H1 (cell line): ENCODE measurements at regions not wholly inside any gene's neighbourhood (a gene's known extent, or its start where the extent isn't known, plus 50 kb on each side); places are given as distances from the start of the nearest gene placed in this dataset.

Experiments used
- CTCF ChIA-PET: fragments of 300-600 bp; sonication (Branson Sonifier 250); formaldehyde crosslinking; loops from one replicate; lab custom pipeline; 2021; ENCODE audit not compliant: partially characterized antibody; lab: Charles Lee
- POLR2A ChIA-PET: fragments of 300-600 bp; sonication (Branson Sonifier 250); formaldehyde crosslinking; loops from one replicate; lab custom pipeline; 2021; ENCODE audit warnings: inconsistent platforms; ENCODE audit not compliant: partially characterized antibody; lab: Charles Lee
- DNase-seq, 2 experiments: peaks; one replicate each; pipeline versions ENCODE4 v3.0.0 to v3.0.0-alpha.2; 2010 to 2022; ENCODE audit warnings: low spot score in 2 of 2, low read depth in 1 of 2, mixed read lengths in 1 of 2
- FAIRE-seq: peaks from 2 replicates; lab custom pipeline; 2011; peaks lifted over from hg19 to GRCh38; lab: Jason Lieb, UNC
- H2AFZ ChIP-seq: 2 replicates; pipeline ENCODE4 v1.8.1; 2012; ENCODE audit warnings: low read length, inconsistent platforms
- H2AK5ac ChIP-seq: 2 replicates; pipeline ENCODE4 v1.6.1; 2013; ENCODE audit warnings: low read depth, low read length
- H2BK120ac ChIP-seq: replicated peaks from 2 replicates; pipeline ENCODE3; 2013; ENCODE audit warnings: low read depth, low read length, inconsistent platforms
- H2BK12ac ChIP-seq: 2 replicates; pipeline ENCODE4 v1.6.1; 2013; ENCODE audit warnings: low read depth, low read length
- H2BK15ac ChIP-seq: 2 replicates; pipeline ENCODE4 v1.6.1; 2013; ENCODE audit warnings: low read length
- H2BK20ac ChIP-seq: 2 replicates; pipeline ENCODE4 v1.6.1; 2013; ENCODE audit warnings: low read length
- H2BK5ac ChIP-seq: 2 replicates; pipeline ENCODE4 v1.6.1; 2013; ENCODE audit warnings: low read depth, low read length
- H3K14ac ChIP-seq: 2 replicates; pipeline ENCODE4 v1.6.1; 2013; ENCODE audit warnings: inconsistent platforms; ENCODE audit not compliant: insufficient read length
- H3K18ac ChIP-seq: 2 replicates; pipeline ENCODE4 v1.6.1; 2013; ENCODE audit warnings: low read length; ENCODE audit errors: extremely low read depth
- H3K23ac ChIP-seq: 2 replicates; pipeline ENCODE4 v1.6.1; 2013; ENCODE audit warnings: inconsistent platforms; ENCODE audit not compliant: insufficient read length
- H3K23me2 ChIP-seq: 2 replicates; pipeline ENCODE4 v1.6.1; 2013; ENCODE audit warnings: low read depth, low read length
- H3K27ac ChIP-seq: 2 replicates; pipeline ENCODE4 v1.6.1; 2011; ENCODE audit warnings: low read depth, low read length, inconsistent platforms
- H3K27me3 ChIP-seq, 4 experiments: replicated peaks in 1 of 4; 1 replicate in 1 of 4; 2 replicates in 3 of 4; pipeline versions ENCODE4 v1.6.1 to v1.8.1; 2011 to 2013; ENCODE audit warnings: low read length in 3 of 4, mild to moderate bottlenecking in 3 of 4, inconsistent platforms in 2 of 4, mixed read lengths in 2 of 4, moderate library complexity in 1 of 4; ENCODE audit not compliant: control insufficient read depth in 3 of 4, insufficient read depth in 3 of 4; ENCODE audit errors: extremely low read depth in 1 of 4
- H3K36me3 ChIP-seq, 4 experiments: 2 replicates each; pipeline versions ENCODE4 v1.6.1 to v1.8.1; 2011 to 2013; ENCODE audit warnings: mild to moderate bottlenecking in 4 of 4, low read length in 3 of 4, moderate library complexity in 2 of 4, control low read depth in 1 of 4, inconsistent platforms in 1 of 4; ENCODE audit not compliant: insufficient read depth in 4 of 4, control insufficient read depth in 2 of 4
- H3K4ac ChIP-seq: replicated peaks from 2 replicates; pipeline ENCODE3; 2013; ENCODE audit warnings: low read length, low read depth, mixed read lengths, inconsistent platforms; ENCODE audit not compliant: insufficient read length
- H3K4me1 ChIP-seq, 4 experiments: replicated peaks in 1 of 4; 1 replicate in 1 of 4; 2 replicates in 3 of 4; pipeline versions ENCODE4 v1.6.1 to v1.8.1; 2011 to 2013; ENCODE audit warnings: low read length in 3 of 4, inconsistent platforms in 2 of 4, mixed read lengths in 1 of 4; ENCODE audit not compliant: insufficient read depth in 4 of 4, control insufficient read depth in 3 of 4
- H3K4me2 ChIP-seq, 2 experiments: 2 replicates each; pipeline versions ENCODE4 v1.6.1 to v1.8.1; 2011 to 2013; ENCODE audit warnings: low read depth in 2 of 2, low read length in 2 of 2, control low read depth in 1 of 2, inconsistent platforms in 1 of 2, mild to moderate bottlenecking in 1 of 2; ENCODE audit not compliant: insufficient read depth in 1 of 2
- H3K4me3 ChIP-seq, 4 experiments: fragments of 200-600, 300-600 bp in 1 of 4; sonication (generic), shearing (Covaris generic), sonication (Bioruptor Twin) in 1 of 4; 2 replicates each; pipeline versions ENCODE4 v1.5.1 to v1.8.1; 2011 to 2016; ENCODE audit warnings: low read length in 4 of 4, low read depth in 3 of 4, control low read depth in 2 of 4, inconsistent platforms in 2 of 4, mild to moderate bottlenecking in 2 of 4, mixed read lengths in 1 of 4, moderate library complexity in 1 of 4; ENCODE audit not compliant: insufficient read depth in 2 of 4; ENCODE audit errors: extremely low read depth in 1 of 4
- H3K56ac ChIP-seq: replicated peaks from 2 replicates; pipeline ENCODE3; 2013; ENCODE audit warnings: low read depth, mild to moderate bottlenecking, mixed read lengths, low read length, inconsistent platforms; ENCODE audit not compliant: insufficient read length
- H3K79me1 ChIP-seq: 2 replicates; pipeline ENCODE4 v1.6.1; 2013; ENCODE audit warnings: low read depth, low read length, control low read depth
- H3K79me2 ChIP-seq, 2 experiments: 2 replicates each; pipeline versions ENCODE4 v1.6.1 to v1.8.1; 2012 to 2013; ENCODE audit warnings: low read length in 2 of 2, mild to moderate bottlenecking in 2 of 2, inconsistent platforms in 1 of 2; ENCODE audit not compliant: insufficient read depth in 2 of 2, control insufficient read depth in 1 of 2
- H3K9ac ChIP-seq, 4 experiments: replicated peaks in 1 of 4; 1 replicate in 1 of 4; 2 replicates in 3 of 4; pipeline versions ENCODE4 v1.6.1 to v1.8.1; 2011 to 2013; ENCODE audit warnings: low read depth in 3 of 4, low read length in 3 of 4, control low read depth in 2 of 4, mild to moderate bottlenecking in 2 of 4, moderate library complexity in 2 of 4, inconsistent platforms in 1 of 4; ENCODE audit errors: extremely low read depth in 1 of 4
- H3K9me3 ChIP-seq, 2 experiments: 2 replicates each; pipeline versions ENCODE4 v1.6.1 to v1.8.1; 2012 to 2013; ENCODE audit warnings: mild to moderate bottlenecking in 2 of 2, moderate library complexity in 2 of 2, control low read depth in 1 of 2, inconsistent platforms in 1 of 2, low read depth in 1 of 2, low read length in 1 of 2, mixed read lengths in 1 of 2; ENCODE audit not compliant: insufficient read depth in 2 of 2
- H4K20me1 ChIP-seq, 2 experiments: replicated peaks in 1 of 2; 2 replicates each; pipeline versions ENCODE3 to v1.8.1; 2011 to 2013; ENCODE audit warnings: inconsistent platforms in 2 of 2, low read length in 2 of 2, mild to moderate bottlenecking in 1 of 2; ENCODE audit not compliant: insufficient read depth in 2 of 2, control insufficient read depth in 1 of 2
- H4K5ac ChIP-seq: 2 replicates; pipeline ENCODE4 v1.6.1; 2013; ENCODE audit warnings: low read length, low read depth, mixed read lengths, inconsistent platforms; ENCODE audit not compliant: insufficient read length
- H4K8ac ChIP-seq: 2 replicates; pipeline ENCODE4 v1.8.0; 2013; ENCODE audit warnings: mild to moderate bottlenecking, moderate library complexity, low read length, inconsistent platforms; ENCODE audit not compliant: insufficient read depth; ENCODE audit errors: extremely low read depth
- H4K91ac ChIP-seq: replicated peaks from 2 replicates; pipeline ENCODE3; 2013; ENCODE audit warnings: low read length, mixed read lengths, inconsistent platforms; ENCODE audit not compliant: insufficient read length
- SP1 ChIP-seq: IDR thresholded peaks from 2 replicates; pipeline ENCODE4 v1.6.1; 2011; ENCODE audit warnings: low read depth, low read length
- ZNF274 ChIP-seq: IDR thresholded peaks from 2 replicates; pipeline ENCODE4 v1.7.0; 2012; ENCODE audit warnings: low read length, borderline replicate concordance; ENCODE audit errors: extremely low read depth
- WGBS, 2 experiments: shearing (Covaris generic) in 1 of 2; methylation state at CpG; one replicate each; pipeline versions ENCODE4 v1.1.6 to v1.1.7; 2013 to 2015; ENCODE audit warnings: low lambda C conversion rate in 2 of 2, mixed read lengths in 2 of 2, inconsistent platforms in 1 of 2, low coverage in 1 of 2, missing lambda C conversion rate in 1 of 2; ENCODE audit not compliant: insufficient replicate concordance in 2 of 2, insufficient coverage in 1 of 2, insufficient read length in 1 of 2; ENCODE audit errors: extremely low coverage in 1 of 2, missing lambda C conversion rate in 1 of 2; 5-methylcytosine and 5-hydroxymethylcytosine counted together

DNA sequence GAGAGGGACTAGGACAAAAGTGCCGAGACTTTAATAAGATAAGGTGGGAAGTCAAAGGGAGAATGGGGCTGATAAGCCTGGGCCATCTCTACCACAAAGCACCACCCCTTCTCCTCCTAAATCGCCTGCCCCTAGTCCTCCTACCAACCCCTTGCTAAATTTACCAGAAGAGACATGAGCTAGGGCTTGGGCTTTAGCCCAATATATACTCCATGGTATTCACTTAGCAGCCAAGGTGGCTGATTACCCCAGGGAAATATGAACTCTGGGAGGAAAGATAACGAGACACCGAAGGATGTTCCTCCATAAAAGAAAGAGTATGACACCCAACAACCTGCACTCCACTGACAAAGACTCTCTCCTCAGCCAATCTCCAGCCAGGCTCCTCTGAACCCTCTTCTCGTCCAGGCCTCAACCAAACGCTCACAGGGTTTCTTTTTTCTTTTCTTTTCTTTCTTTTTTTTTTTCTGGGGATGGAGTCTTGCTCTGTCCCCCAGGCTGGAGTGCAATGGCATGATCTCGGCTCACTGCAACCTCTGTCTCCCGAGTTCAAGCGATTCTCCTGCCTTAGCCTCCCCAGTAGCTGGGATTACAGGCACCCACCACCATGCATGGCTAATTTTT lies 610.2 kb downstream of the UQCRFS1 start:
- Histone ChIP-seq H2BK12ac (no peak overlapping the region), H3K27me3 (no peaks in the 10 kb centered on the region), H3K9ac (no peak overlapping the region), H3K79me2 (no peaks in the 10 kb centered on the region), H2BK5ac (no peak overlapping the region), H3K36me3 (peaks cover 0 to 12% (median 1%) of the 10 kb centered on the region in 4 experiments; a peak in 3 of 8 replicates), H3K27ac (no peak overlapping the region), H3K56ac (no peak overlapping the region), H3K4me1 (no peaks in the 10 kb centered on the region), H4K5ac (no peak overlapping the region), H4K20me1 (peaks cover 0 to 1% of the 10 kb centered on the region in 2 experiments), H3K23ac (no peak overlapping the region), H3K4ac (no peak overlapping the region), H4K8ac (no peak overlapping the region), H2BK15ac (no peak overlapping the region), H3K79me1 (no peaks in the 10 kb centered on the region; the same call in 1 of the 2 replicates), H2AK5ac (no peak overlapping the region), H3K9me3 (peaks cover 11 to 12% of the 10 kb centered on the region in 2 experiments), H2BK120ac (no peak overlapping the region), H3K4me2 (no peak overlapping the region), H3K23me2 (no peaks in the 10 kb centered on the region), H3K18ac (no peak overlapping the region), H2BK20ac (no peak overlapping the region), H3K4me3 (no peak overlapping the region), H3K14ac (no peak overlapping the region), H4K91ac (no peak overlapping the region), H2AFZ (no peak overlapping the region)
- ChIA-PET POLR2A (no interaction called here), CTCF (interaction anchor here (1.5 kb wide), 1 partner anchor 31 kb away, joined by 4 read pairs; no protein-coding TSS in a partner anchor)
- DNase-seq (no peak), FAIRE-seq (no peak)
- WGBS, 2 experiments: 89% methylated on average over 6 of the region's 9 CpGs; no CpG with 5 or more reads in 1 of the 2 experiments
- no peak for TF ChIP-seq SP1
- TF ChIP-seq ZNF274: no peak
